A673 (cell line): ENCODE measurements at regions not wholly inside any gene's neighbourhood (a gene's known extent, or its start where the extent isn't known, plus 50 kb on each side); places are given as distances from the start of the nearest gene placed in this dataset.

Experiments
- BruUV-seq: library from RNA; stranded (reverse); fragments of 400-500 nt; replicated peaks from 2 replicates; lab custom pipeline; 2021; lab: Mats Ljungman, UMichigan
- CTCF ChIA-PET: fragments of 300-600 bp; sonication (Branson Sonifier 250); formaldehyde crosslinking; loops from one replicate; lab custom pipeline; 2022; ENCODE audit warnings: antibody characterized with exemption; lab: Charles Lee
- POLR2A ChIA-PET: fragments of 300-600 bp; sonication (Branson Sonifier 250); formaldehyde crosslinking; loops from one replicate; lab custom pipeline; 2022; ENCODE audit warnings: antibody characterized with exemption; ENCODE audit not compliant: low non-redundant PET; lab: Charles Lee
- DNase-seq: peaks from one replicate; pipeline ENCODE4 v3.0.0-alpha.2; 2015; ENCODE audit warnings: low spot score
- H3K27ac ChIP-seq: fragments of 200-600 bp; sonication (generic); 2 replicates; pipeline ENCODE4 v1.5.1; 2016; ENCODE audit warnings: mixed run types, low read depth, mild to moderate bottlenecking, mixed read lengths, antibody characterized with exemption, low read length; ENCODE audit not compliant: poor library complexity, severe bottlenecking
- H3K27me3 ChIP-seq: fragments of 200-600 bp; sonication (generic); replicated peaks from 2 replicates; pipeline ENCODE4 v1.6.1; 2017; ENCODE audit warnings: mixed run types, low read depth, mild to moderate bottlenecking, mixed read lengths, antibody characterized with exemption, low read length; ENCODE audit not compliant: insufficient read depth, poor library complexity
- H3K36me3 ChIP-seq: fragments of 200-600 bp; sonication (generic); 2 replicates; pipeline ENCODE4 v1.6.1; 2016; ENCODE audit warnings: mixed run types, mild to moderate bottlenecking, mixed read lengths, antibody characterized with exemption, low read length; ENCODE audit not compliant: insufficient read depth, poor library complexity, severe bottlenecking
- H3K4me1 ChIP-seq: fragments of 200-600 bp; sonication (generic); 2 replicates; pipeline ENCODE4 v1.6.1; 2017; ENCODE audit warnings: mixed run types, mild to moderate bottlenecking, mixed read lengths, antibody characterized with exemption, low read length; ENCODE audit not compliant: insufficient read depth, poor library complexity, severe bottlenecking
- H3K4me3 ChIP-seq: fragments of 200-600 bp; sonication (generic); 2 replicates; pipeline ENCODE4 v1.5.1; 2016; ENCODE audit warnings: low read depth, mixed run types, mild to moderate bottlenecking, mixed read lengths, low read length; ENCODE audit not compliant: poor library complexity, severe bottlenecking
- H3K9me3 ChIP-seq: fragments of 200-600 bp; sonication (generic); 2 replicates; pipeline ENCODE4 v1.6.1; 2016; ENCODE audit warnings: mixed run types, low read depth, mild to moderate bottlenecking, mixed read lengths, antibody characterized with exemption, low read length; ENCODE audit not compliant: poor library complexity, severe bottlenecking
- CTCF ChIP-seq: fragments of 300-800, 200-600 bp; sonication (generic); conservative IDR thresholded peaks from 2 replicates; pipeline ENCODE4 v1.5.1; 2017; ENCODE audit warnings: low read depth, mild to moderate bottlenecking, antibody characterized with exemption, low read length, moderate library complexity, mixed read lengths
- EZH2 ChIP-seq: fragments of 200-600 bp; sonication (generic); IDR thresholded peaks from 2 replicates; pipeline ENCODE4 v1.6.1; 2017; ENCODE audit warnings: borderline replicate concordance, low read depth, mild to moderate bottlenecking, mixed read lengths, antibody characterized with exemption, low read length; ENCODE audit not compliant: poor library complexity, severe bottlenecking
- intact Hi-C: fragments of 100-400 bp; cut with micrococcal nuclease; formaldehyde crosslinking; loops from one replicate; pipeline ENCODE4 v1.10.0; 2022; ENCODE audit not compliant: unreplicated experiment

GRCh38 chr1:221564891-221565290, 177.0 kb downstream of the DUSP10 start:
- DNase-seq, result no peak
- POLR2A ChIA-PET, result no interaction called here
- Histone ChIP-seq H3K27ac (no peak overlapping the region), H3K4me3 (no peak overlapping the region), H3K36me3 (no peaks in the 10 kb centered on the region), H3K27me3 (no peaks in the 10 kb centered on the region), H3K9me3 (no peaks in the 10 kb centered on the region), H3K4me1 (no peaks in the 10 kb centered on the region)
- intact Hi-C loops, result no loop called here
- TF ChIP-seq EZH2 (no peak), CTCF (no peak)
- BruUV-seq, result no TSS peak
- CTCF ChIA-PET, result no interaction called here

GRCh38 chr1:221565711-221566110, 176.2 kb downstream of the DUSP10 start:
- intact Hi-C loops, result no loop called here
- TF ChIP-seq EZH2, result no peak
- no peak for TF ChIP-seq CTCF
- ChIA-PET CTCF (no interaction called here), POLR2A (no interaction called here)
- Histone ChIP-seq H3K36me3 (no peaks in the 10 kb centered on the region), H3K27ac (no peak overlapping the region), H3K9me3 (no peaks in the 10 kb centered on the region), H3K4me3 (no peak overlapping the region), H3K27me3 (no peaks in the 10 kb centered on the region), H3K4me1 (no peaks in the 10 kb centered on the region)
- DNase-seq, result no peak
- BruUV-seq, result no TSS peak

- ChIA-PET POLR2A (no interaction called here), CTCF (no interaction called here)
- Histone ChIP-seq H3K27ac (no peak overlapping the region), H3K4me3 (no peak overlapping the region), H3K36me3 (no peaks in the 10 kb centered on the region), H3K27me3 (no peaks in the 10 kb centered on the region), H3K9me3 (no peaks in the 10 kb centered on the region), H3K4me1 (no peaks in the 10 kb centered on the region)
- TF ChIP-seq EZH2 (no peak), CTCF (no peak)
- intact Hi-C loops, result no loop called here
- no peak for DNase-seq
- BruUV-seq, result no TSS peak
Observed at GRCh38 chr1:221567859-221568507, 173.9 kb downstream of the DUSP10 start.
